ENCODE measurements at regions not wholly inside any gene's neighbourhood (a gene's known extent, or its start where the extent isn't known, plus 50 kb on each side); places are given as distances from the start of the nearest gene placed in this dataset.

- no peak for TF ChIP-seq ZNF532 (CRISPR knock-in tag; IDR thresholded peaks at IDR 0.05; ENCODE audit: borderline replicate concordance)
- no peak for TF ChIP-seq STAT6 (CRISPR knock-in tag; conservative IDR thresholded peaks at IDR 0.05; ENCODE audit: low read depth)
- no peak for TF ChIP-seq ESRRA (CRISPR knock-in tag; IDR thresholded peaks at IDR 0.05; ENCODE audit: borderline replicate concordance)
These were observed 231.7 kb downstream of the FSIP2 start (continued) for GRCh38 chr2:185970148-185970852.

GRCh38 chr2:185978634-185979407 is 240.2 kb downstream of the FSIP2 start:
- no peak overlapping the region for H3K4me3 Mint-ChIP-seq
- TF ChIP-seq CDX4 (CRISPR knock-in tag; IDR thresholded peaks at IDR 0.05; ENCODE audit: borderline replicate concordance): no peak
- no peak for TF ChIP-seq ZNF317 (CRISPR knock-in tag; IDR thresholded peaks at IDR 0.05; ENCODE audit: borderline replicate concordance, low read depth)
- no peak for TF ChIP-seq ZNF281 (CRISPR knock-in tag; IDR thresholded peaks at IDR 0.05)
- DNase-seq (ENCODE audit: low spot score) (no peak), ATAC-seq (no peak)
- H3K4me1 Mint-ChIP-seq: no peaks in the 10 kb centered on the region
- no peak overlapping the region for H3K27ac Mint-ChIP-seq
- ChIA-PET POLR2A (no interaction called here), CTCF (interaction anchor here (0.6 to 1.5 kb wide), 9 partner anchors 15 to 526 kb away, joined by 3 to 9 read pairs (median 3); no protein-coding TSS in a partner anchor)
- peaks cover 5% of the 10 kb centered on the region; the same call in 1 of the 2 replicates for H3K9me3 Mint-ChIP-seq
- no peaks in the 10 kb centered on the region for H3K36me3 Mint-ChIP-seq
- H3K27me3 Mint-ChIP-seq (ENCODE audit: low read depth): no peaks in the 10 kb centered on the region

- CTCF ChIA-PET: interaction anchor here (0.6 to 1.5 kb wide), 9 partner anchors 16 to 525 kb away, joined by 3 to 9 read pairs (median 3); no protein-coding TSS in a partner anchor
- peak; percentile 15 for DNase-seq (ENCODE audit: low spot score)
- Mint-ChIP-seq H3K27ac (no peak overlapping the region), H3K36me3 (no peaks in the 10 kb centered on the region), H3K4me1 (no peaks in the 10 kb centered on the region), H3K4me3 (no peak overlapping the region), H3K9me3 (no peaks in the 10 kb centered on the region), H3K27me3 (ENCODE audit: low read depth) (no peaks in the 10 kb centered on the region)
- ATAC-seq: peak; percentile 96
- POLR2A ChIA-PET: no interaction called here
- TF ChIP-seq MAX (CRISPR knock-in tag; IDR thresholded peaks at IDR 0.05): no peak
- no peak for TF ChIP-seq SMAD3 (CRISPR knock-in tag; IDR thresholded peaks at IDR 0.05; ENCODE audit: borderline replicate concordance)
- TF ChIP-seq ATF1 (CRISPR knock-in tag; IDR thresholded peaks at IDR 0.05): no peak
- TF ChIP-seq SMAD4 (CRISPR knock-in tag; IDR thresholded peaks at IDR 0.05): no peak
- TF ChIP-seq ERG (CRISPR knock-in tag; IDR thresholded peaks at IDR 0.05): no peak
- TF ChIP-seq ZSCAN18 (CRISPR knock-in tag; IDR thresholded peaks at IDR 0.05): no peak
These were observed 241.0 kb downstream of the FSIP2 start for GRCh38 chr2:185979546-185980071.

All from WTC11 (cell line).